Testis (tissue), 2 donors: ENCODE measurements at regions not wholly inside any gene's neighbourhood (a gene's known extent, or its start where the extent isn't known, plus 50 kb on each side); places are given as distances from the start of the nearest gene placed in this dataset.

Experiments
- DNase-seq: peaks from one replicate; pipeline ENCODE4 v3.0.0-alpha.2; 2019
- H3K27ac ChIP-seq, 2 donors: fragments of 200-600 bp; sonication (generic); one replicate each; pipeline ENCODE4 v1.5.1; 2019
- H3K27me3 ChIP-seq: fragments of 200-600 bp; sonication (generic); one replicate; pipeline ENCODE4 v1.5.1; 2019
- H3K36me3 ChIP-seq: fragments of 200-600 bp; sonication (generic); one replicate; pipeline ENCODE4 v1.5.1; 2017; ENCODE audit warnings: low read depth; ENCODE audit errors: missing control alignments
- H3K4me1 ChIP-seq: fragments of 200-600 bp; sonication (generic); one replicate; pipeline ENCODE4 v1.5.1; 2019
- H3K4me3 ChIP-seq, 2 donors: fragments of 200-600 bp; sonication (generic); one replicate each; pipeline ENCODE4 v1.5.1; 2017 to 2019
- H3K9me3 ChIP-seq: fragments of 200-600 bp; sonication (generic); one replicate; pipeline ENCODE4 v1.5.1; 2017
- CTCF ChIP-seq, 3 experiments: fragments of 450-650 bp in 2 of 3; fragments of 200-600 bp in 1 of 3; sonication (generic) in 1 of 3; IDR thresholded peaks; one replicate each; pipeline ENCODE4 v1.5.1; 2016 to 2019; ENCODE audit warnings: antibody characterized with exemption in 3 of 3, mild to moderate bottlenecking in 2 of 3, moderate library complexity in 1 of 3
- POLR2A ChIP-seq: fragments of 450-650 bp; IDR thresholded peaks from one replicate; pipeline ENCODE4 v1.6.1; 2017; ENCODE audit warnings: antibody characterized with exemption, mild to moderate bottlenecking, moderate library complexity
- WGBS, 2 donors: methylation state at CpG; one replicate each; pipeline ENCODE4 v1.1.5; 2018; 5-methylcytosine and 5-hydroxymethylcytosine counted together
- intact Hi-C: fragments of 100-400 bp; cut with DNase I; formaldehyde crosslinking; loops from one replicate; pipeline ENCODE4 v1.15.1; 2023; ENCODE audit warnings: low total_unique reads

- no peaks in the 10 kb centered on the region for H3K4me1 ChIP-seq
- H3K9me3 ChIP-seq: no peaks in the 10 kb centered on the region
- DNase-seq: no peak
- no peaks in the 10 kb centered on the region for H3K36me3 ChIP-seq
- intact Hi-C loops: no loop called here
- no peak overlapping the region for H3K27ac ChIP-seq
- 67 to 70% methylated on average over 1 of the region's 1 CpG for WGBS, 2 donors
- H3K4me3 ChIP-seq: no peak overlapping the region
- no peaks in the 10 kb centered on the region for H3K27me3 ChIP-seq
- TF ChIP-seq CTCF (IDR thresholded peaks at IDR 0.05) (no peak), POLR2A (no peak)
These were observed 679.2 kb upstream of the ZNF804A start for GRCh38 chr2:183919167-183919566.

- whole genome bisulfite sequencing, 2 donors: 92 to 94% methylated on average over 2 of the region's 2 CpGs
- no peaks in the 10 kb centered on the region for H3K27me3 ChIP-seq
- no peak overlapping the region for H3K4me3 ChIP-seq
- H3K4me1 ChIP-seq: no peaks in the 10 kb centered on the region
- no peaks in the 10 kb centered on the region for H3K9me3 ChIP-seq
- no peaks in the 10 kb centered on the region for H3K36me3 ChIP-seq
- H3K27ac ChIP-seq: no peak overlapping the region
- intact Hi-C loops: no loop called here
- DNase-seq: no peak
- no peak for TF ChIP-seq POLR2A
- no peak for TF ChIP-seq CTCF (IDR thresholded peaks at IDR 0.05)
These were observed 678.4 kb upstream of the ZNF804A start for GRCh38 chr2:183919926-183920325.

GRCh38 chr2:183925281-183925680, 673.0 kb upstream of the ZNF804A start:
- intact Hi-C loops: no loop called here
- Histone ChIP-seq H3K27me3 (no peaks in the 10 kb centered on the region), H3K4me3 (no peak overlapping the region), H3K4me1 (peaks cover 19% of the 10 kb centered on the region), H3K9me3 (no peaks in the 10 kb centered on the region), H3K27ac (no peak overlapping the region), H3K36me3 (no peaks in the 10 kb centered on the region)
- DNase-seq: no peak
- WGBS, 2 donors: 90 to 100% methylated on average over 1 of the region's 1 CpG
- TF ChIP-seq CTCF (IDR thresholded peaks at IDR 0.05) (no peak), POLR2A (no peak)

GRCh38 chr2:183926433-183926832, 671.9 kb upstream of the ZNF804A start:
- H3K27me3 ChIP-seq: no peaks in the 10 kb centered on the region
- H3K4me3 ChIP-seq: no peak overlapping the region
- TF ChIP-seq CTCF (IDR thresholded peaks at IDR 0.05) (no peak), POLR2A (no peak)
- no peaks in the 10 kb centered on the region for H3K36me3 ChIP-seq
- no peak for DNase-seq
- no peaks in the 10 kb centered on the region for H3K9me3 ChIP-seq
- H3K27ac ChIP-seq: peak overlapping the region; percentile 75 to 77
- 50 to 60% methylated on average over 1 of the region's 1 CpG for WGBS, 2 donors
- H3K4me1 ChIP-seq: peaks cover 19% of the 10 kb centered on the region
- intact Hi-C loops: no loop called here

GRCh38 chr2:183927406-183928325, 670.7 kb upstream of the ZNF804A start:
- Histone ChIP-seq H3K27me3 (no peaks in the 10 kb centered on the region), H3K9me3 (no peaks in the 10 kb centered on the region), H3K27ac (peak overlapping the region; percentile 75 to 77), H3K36me3 (no peaks in the 10 kb centered on the region), H3K4me3 (no peak overlapping the region), H3K4me1 (peaks cover 19% of the 10 kb centered on the region)
- intact Hi-C loops: no loop called here
- DNase-seq: peak; percentile 58
- WGBS, 2 donors: 51 to 73% methylated on average over 4 of the region's 4 CpGs
- no peak for TF ChIP-seq CTCF (IDR thresholded peaks at IDR 0.05)
- no peak for TF ChIP-seq POLR2A
